ENCODE measurements at regions not wholly inside any gene's neighbourhood (a gene's known extent, or its start where the extent isn't known, plus 50 kb on each side); places are given as distances from the start of the nearest gene placed in this dataset.

DNA sequence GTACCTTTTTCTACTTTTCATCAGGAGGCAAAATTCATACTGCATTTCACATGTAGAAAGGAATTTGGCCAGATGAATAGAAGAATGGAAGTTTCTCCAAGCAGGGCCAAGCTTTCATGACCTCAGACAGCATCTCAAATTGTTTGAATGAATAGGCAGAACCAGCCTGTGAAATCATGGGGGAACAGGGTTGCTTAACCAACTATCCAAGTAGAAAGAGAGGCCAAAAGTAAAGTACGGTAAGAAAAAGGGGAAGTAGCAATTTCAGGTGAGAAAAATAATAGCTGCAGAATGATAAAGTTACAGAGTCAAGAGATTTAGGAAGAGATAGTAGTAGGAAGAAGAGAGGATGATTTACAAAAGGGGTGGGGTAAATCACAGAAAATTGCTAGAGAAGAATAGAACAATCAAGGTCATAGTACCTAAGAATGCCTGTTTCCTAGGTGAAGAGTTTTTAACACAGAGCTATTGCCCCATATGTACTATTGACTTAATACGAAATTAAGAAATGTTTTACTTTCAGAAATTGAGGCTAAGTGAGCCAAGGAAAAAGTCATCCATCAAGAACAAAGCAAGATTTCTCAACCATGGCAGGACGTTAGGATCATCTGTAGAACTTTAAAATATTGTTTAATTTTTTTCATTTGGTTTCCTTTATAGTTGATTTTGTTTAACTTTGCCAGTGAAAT is 177.1 kb upstream of the TET2 start:
- no peak for DNase-seq

GRCh38 chr4:104971462-104971861 is 175.2 kb upstream of the TET2 start:
- DNase-seq = peak; percentile 37

GRCh38 chr4:104973708-104974107 is 173.0 kb upstream of the TET2 start:
- no peak for DNase-seq

GRCh38 chr4:104975617-104976016 is 171.1 kb upstream of the TET2 start:
- DNase-seq = no peak

DNA sequence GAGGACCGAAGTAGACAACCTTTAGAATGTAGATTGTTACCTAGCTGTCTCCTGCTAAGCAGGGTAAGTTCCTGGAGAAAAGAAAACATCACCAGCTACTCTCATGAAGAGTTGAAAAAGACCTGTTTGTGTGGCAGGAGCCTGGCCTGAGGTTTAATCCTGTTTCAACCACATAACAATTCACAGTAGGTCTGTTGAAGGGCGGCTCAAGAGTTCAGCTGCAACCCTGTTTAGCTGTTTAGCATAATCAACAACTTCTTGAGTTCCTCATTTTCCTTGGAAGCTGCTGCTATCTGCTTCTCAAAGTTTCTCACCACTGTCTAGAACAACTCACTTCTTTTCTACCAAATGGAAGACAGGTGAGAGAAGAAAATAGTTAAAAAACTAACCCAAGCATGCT is 170.4 kb upstream of the TET2 start:
- DNase-seq = no peak

DNA sequence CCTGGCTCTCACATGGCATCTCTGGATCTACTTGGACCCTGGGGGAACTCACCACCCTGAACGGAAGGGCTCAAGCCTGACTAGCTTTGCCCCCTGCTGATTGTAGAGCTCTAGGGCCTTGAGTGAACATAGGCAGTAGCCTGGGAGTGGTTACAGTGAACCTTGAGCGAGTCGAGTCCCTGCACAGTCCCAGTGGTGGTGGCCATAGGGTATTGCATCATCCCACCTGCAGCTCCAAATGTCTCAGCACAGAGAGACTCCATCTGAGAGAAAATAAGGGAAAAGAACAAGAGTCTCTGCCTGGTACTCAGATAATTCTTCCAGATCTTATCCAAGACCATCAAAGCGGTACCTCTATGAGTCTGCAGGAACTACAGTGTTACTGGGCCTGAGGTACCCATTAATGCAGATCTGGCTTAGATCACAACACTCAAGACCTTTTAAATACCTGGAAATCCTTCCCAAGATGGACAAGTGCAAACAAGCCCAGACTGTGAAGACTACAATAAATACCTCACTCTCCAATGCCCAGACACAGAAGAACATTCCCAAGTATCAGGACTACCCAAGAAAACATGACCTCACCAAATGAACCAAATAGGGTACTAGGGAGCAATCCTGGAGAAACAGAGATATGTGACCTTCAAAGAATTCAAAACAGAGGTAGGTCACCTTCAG is 167.5 kb upstream of the TET2 start:
- DNase-seq = no peak

DNA sequence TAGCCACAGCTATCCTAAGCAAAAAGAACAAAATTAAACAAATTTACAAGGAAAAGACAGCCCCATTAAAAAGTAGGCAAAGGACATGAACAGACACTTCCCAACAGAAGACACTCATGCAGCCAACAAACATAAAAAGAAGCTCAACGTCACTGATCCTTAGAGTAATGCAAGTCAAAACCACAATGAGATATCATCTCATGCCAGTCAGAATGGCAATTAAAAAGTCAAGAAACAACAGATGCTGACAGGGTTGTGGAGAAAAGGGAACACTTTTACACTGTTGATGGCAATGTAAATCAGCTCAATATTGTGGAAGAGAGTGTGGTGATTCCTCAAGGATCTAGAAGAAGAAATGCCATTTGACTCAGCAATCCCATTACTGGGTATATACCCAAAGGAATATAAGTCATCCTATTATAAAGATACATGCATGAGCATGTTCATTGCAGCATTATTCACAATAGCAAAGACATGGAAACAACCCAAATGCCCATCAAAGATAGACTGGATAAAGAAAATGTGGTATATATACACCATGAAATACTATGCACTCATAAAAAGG is 163.0 kb upstream of the TET2 start:
- no peak for DNase-seq

GRCh38 chr4:104986306-104986705 is 160.4 kb upstream of the TET2 start:
- DNase-seq = no peak

- peak; percentile 31 for DNase-seq
Measured at GRCh38 chr4:104989371-104989770, 157.3 kb upstream of the TET2 start.

DNA sequence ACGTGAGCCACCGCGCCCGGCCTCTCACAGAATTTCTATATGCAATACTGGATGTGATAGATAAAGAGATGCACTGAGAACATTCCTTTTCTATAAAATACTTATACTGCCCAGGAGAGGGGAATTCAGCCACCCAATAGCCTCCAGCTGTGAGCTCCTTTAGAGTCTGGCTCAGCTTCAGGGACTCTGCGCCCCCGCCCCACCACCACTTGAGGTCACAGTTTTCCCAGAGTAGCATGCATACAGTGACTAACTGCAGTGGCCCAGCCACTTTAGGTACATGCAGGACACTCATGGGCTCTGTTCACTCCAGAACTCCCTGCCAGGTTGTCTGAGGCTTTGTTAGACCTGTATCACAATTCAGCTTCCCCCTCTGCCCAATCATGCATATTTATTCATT is 144.4 kb upstream of the TET2 start:
- DNase-seq = no peak

DNA sequence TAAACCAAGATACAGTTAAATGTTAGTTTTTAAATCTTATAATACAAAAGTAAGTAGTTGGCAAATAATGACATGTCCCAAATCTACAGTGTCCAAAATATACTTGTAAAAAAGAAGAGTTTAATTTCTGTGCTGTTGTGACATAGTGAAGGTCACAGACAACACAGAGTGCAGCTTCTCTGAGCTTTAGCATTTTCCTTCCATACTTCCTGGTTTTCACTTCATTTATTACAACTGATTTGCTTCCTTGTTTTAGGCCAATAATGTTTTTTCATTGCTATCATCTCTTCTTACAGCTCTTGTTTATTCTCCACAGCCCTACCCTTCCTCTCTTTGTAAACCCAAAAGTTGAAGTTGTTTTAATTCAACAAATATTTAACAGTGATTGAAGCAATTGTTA is 132.4 kb upstream of the TET2 start:
- DNase-seq = no peak

GRCh38 chr4:105014635-105015034 is 132.0 kb upstream of the TET2 start:
- no peak for DNase-seq

DNA sequence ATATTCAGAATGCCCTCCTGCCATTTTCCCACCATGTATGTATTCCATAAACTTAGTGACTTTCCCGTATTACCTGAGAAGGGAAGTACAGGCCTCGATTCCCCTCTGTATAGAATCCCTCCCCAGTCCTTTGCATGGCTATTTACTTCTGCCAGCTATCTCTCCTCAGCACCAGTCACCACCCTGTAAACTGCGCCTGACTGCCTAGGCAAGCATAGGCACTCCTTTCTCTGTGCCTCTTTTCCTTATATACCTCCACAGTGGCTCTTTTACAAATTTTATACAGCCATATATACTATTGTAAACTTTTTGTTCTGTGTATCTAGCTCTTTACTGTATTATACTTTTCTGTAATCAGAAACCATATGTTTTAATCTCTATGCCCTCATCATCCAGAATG is 130.9 kb upstream of the TET2 start:
- DNase-seq = no peak

- DNase-seq = no peak
Measured at GRCh38 chr4:105022811-105023667, 123.6 kb upstream of the TET2 start.

GRCh38 chr4:105023668-105024055 is 123.0 kb upstream of the TET2 start:
- no peak for DNase-seq

- DNase-seq = no peak
Measured at GRCh38 chr4:105025263-105026017, 121.2 kb upstream of the TET2 start.

DNA sequence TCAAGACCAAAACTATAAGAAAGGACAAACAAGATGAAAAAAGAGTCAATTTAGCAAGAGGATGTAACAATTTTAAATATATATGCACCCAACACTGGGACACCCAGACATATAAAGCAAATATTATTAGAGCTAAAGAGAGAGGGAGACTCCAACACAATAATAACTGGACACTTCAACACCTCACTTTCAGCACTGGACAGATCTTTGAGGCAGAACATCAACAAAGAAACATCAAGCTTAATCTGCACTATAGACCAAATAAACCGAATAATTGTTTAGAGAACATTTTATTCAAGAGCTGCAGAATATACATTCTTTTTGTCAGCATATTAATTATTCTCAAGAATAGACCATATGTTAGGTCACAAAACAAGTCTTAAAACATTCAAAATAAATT is 109.7 kb upstream of the TET2 start:
- DNase-seq = no peak

DNA sequence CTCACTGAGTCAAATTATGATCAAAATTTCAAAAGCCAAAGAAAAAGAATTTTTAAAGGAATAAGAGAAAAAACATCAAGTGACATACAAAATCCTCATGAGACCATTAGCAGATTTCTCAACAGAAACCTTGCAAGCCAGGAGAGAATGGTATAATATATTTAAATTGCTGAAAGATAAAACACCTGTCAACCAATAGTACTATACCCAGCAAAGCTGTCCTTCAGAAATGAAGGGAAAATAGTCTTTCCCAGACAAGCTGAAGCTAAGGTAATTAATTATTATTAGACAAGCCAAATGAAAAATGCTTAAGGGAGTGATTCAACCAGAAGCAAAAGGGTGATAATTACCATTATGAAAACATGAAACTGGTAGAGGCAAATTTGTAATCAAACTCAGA is 104.2 kb upstream of the TET2 start:
- no peak for DNase-seq

DNA sequence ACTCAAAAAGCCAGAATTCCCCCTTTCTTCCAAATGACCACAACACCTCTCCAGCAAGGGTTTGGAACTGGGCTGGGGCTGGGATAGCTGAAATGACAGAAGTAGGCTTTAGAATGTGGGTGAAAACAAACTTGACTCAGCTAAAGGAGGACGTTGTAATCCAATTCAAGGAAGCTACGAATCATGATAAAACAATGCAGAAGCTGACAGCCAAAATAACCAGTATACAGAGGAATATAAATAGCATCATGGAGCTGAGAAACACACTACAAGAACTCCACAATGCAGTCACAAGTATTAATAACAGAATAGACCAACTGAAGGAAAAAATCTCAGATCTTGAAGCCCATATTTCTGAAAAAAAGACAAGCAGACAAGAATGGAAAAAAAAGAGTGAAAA is 95.8 kb upstream of the TET2 start:
- DNase-seq = no peak

DNA sequence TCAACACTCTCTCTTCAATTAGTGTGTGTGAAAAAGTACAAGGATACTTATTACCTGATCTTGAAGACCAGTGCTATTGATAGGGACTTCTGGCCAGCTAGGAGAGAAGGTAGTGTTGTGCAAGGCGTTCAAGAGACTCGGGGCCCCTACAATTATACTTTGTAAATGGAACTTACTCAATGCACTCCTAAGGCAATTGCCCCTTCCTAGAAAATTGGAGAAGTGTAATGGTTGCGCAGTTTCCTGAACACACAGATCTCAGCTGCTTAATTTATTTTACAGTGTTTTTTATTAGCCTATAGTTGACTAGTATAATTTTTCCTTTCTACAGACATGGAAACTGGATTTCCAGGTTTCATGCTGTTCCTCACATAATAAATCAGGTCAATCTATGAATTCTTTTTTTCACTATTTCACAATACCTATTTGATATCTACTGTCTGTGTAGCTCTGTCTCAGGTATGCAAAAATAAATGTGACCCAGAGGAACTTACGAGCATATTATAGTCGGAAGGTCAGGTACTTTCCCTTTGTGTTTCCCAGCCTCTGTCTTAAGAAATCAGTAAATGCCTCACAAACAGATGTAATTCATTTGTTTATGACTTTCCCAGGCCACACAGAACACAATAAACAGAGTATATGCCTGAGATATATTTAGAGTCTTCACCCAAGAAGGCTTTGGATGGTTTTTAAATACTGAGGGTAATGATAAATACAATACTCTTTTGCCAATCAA is 89.1 kb upstream of the TET2 start:
- DNase-seq = no peak

DNA sequence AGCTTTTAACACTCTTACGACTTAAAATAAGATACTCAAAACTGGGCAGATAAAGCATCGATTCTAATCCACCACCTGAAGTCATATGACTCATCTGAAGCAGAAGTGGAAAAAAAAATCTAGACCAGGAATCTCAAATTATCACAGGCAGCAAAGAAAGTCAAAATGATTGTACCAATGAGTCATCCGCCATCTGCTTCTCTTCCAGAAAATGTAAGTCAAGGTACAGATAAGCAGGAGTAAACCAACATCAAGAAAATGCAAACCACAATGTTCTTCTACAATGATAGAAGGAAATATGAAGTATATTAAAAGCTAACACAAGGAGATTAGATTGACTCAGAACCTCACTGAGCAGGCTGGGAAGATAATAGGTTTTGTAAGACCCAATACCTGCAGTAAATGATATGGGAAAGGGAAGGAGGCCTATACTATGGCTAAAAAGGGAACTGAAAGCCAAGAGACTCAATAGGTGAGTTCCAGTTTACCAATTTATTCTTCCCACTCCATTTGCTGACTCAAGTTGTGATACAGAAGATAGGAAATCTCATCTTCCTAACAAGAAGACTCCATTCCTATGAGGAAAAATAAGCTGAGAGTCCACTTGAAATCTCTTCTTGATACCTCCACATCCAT is 88.4 kb upstream of the TET2 start:
- no peak for DNase-seq

DNA sequence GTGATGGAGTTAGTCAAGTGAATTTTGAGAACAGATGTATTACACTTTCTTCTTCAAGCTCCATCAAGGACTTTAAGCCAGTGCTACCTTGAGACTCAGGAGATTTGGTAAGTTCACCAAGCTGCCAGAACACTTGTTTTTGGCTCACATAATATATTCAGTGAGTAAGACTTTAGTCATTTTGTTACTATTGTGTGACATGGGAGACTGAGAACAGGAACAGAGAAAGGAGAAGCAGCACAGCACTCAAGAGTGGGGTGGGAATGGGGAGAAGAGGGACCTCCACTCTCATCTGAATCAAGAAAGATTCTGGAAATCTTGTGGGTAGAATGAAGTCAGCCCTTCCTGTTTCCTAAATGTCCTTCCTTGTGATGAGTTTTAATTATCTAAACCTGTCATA is 87.3 kb upstream of the TET2 start:
- no peak for DNase-seq
